ENCODE measurements at regions not wholly inside any gene's neighbourhood (a gene's known extent, or its start where the extent isn't known, plus 50 kb on each side); places are given as distances from the start of the nearest gene placed in this dataset.

DNA sequence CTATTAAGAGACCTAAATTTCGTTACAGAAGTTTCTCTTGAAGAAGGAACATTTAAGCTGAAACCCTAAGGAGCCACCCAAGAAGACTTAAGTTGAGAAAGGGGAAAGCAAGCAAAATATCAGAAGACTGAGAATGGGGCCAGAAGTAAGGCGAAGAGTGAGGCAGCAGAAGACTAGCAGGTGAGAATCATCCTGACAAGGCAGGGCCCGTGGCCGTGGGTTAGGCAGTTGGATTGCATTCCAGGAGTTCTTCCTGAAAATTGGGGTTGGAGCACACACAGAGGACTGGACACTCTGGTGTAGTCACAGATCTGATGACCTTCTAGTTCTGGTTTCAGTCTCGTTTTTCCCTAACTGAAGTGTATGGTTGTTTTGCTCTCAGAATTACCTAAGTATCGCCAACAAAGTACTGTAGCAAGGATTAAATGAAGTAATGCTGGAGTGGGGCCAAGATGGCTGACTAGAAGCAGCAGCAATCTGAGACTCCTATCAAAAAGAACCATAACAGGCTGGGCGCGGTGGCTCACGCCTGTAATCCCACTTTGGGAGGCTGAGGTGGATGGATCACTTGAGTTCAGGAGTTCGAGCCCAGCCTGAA, 94.4 kb upstream of the GUCY1A1 start:
- no peak overlapping the region for H3K4me3 ChIP-seq
- no peak for TF ChIP-seq POLR2A (IDR thresholded peaks at IDR 0.05)
- TF ChIP-seq, protein P1, sequence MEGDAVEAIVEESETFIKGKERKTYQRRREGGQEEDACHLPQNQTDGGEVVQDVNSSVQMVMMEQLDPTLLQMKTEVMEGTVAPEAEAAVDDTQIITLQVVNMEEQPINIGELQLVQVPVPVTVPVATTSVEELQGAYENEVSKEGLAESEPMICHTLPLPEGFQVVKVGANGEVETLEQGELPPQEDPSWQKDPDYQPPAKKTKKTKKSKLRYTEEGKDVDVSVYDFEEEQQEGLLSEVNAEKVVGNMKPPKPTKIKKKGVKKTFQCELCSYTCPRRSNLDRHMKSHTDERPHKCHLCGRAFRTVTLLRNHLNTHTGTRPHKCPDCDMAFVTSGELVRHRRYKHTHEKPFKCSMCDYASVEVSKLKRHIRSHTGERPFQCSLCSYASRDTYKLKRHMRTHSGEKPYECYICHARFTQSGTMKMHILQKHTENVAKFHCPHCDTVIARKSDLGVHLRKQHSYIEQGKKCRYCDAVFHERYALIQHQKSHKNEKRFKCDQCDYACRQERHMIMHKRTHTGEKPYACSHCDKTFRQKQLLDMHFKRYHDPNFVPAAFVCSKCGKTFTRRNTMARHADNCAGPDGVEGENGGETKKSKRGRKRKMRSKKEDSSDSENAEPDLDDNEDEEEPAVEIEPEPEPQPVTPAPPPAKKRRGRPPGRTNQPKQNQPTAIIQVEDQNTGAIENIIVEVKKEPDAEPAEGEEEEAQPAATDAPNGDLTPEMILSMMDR (IDR thresholded peaks at IDR 0.05): no peak
- TF ChIP-seq POLR2AphosphoS5 (IDR thresholded peaks at IDR 0.05): no peak
- H3K9me3 ChIP-seq: no peaks in the 10 kb centered on the region
- no peak for DNase-seq (ENCODE audit: low spot score in 2 of 2)
- no peaks in the 10 kb centered on the region for H3K36me3 ChIP-seq
- intact Hi-C loops (cut with DNase I; ENCODE audit: low total_unique reads): no loop called here
- H3K27ac ChIP-seq: no peak overlapping the region
- no peaks in the 10 kb centered on the region for H3K27me3 ChIP-seq
- H3K4me1 ChIP-seq: no peaks in the 10 kb centered on the region

DNA sequence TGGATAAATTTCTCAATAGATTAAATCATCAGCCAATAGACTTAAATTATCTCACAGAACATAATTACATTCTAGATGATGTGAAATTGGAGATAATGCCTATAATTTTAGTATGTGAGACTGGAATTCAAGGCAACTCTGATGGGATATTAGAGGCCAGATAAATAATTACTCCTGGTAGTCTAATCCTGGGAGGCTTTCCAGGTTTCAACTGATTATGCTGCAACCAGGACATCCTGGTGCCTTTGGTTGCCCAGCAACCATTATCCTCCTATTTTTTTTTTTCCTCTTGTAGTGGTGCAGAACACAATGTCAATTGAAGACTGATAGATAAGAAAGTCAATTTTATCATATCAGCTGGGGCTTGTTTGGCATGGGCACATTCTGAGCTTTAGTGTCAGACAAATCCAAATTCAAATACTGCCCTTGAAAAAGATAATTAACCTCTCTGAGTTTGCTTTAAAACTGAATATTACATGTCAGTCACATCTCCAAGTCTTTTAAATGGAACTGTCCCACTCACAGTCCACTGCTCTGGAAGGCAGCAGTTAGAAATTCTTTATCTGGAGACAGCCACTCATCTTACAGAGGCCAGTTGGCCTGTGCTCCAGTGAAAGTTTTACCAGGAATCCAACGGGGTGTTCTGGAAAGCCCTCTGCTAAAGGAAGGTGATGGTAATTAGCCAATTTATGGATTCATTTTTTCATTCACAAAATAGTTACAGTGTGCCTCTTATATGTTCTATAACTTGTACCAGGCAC, 95.3 kb upstream of the GUCY1A1 start:
- no peaks in the 10 kb centered on the region for H3K9me3 ChIP-seq
- intact Hi-C loops (cut with DNase I; ENCODE audit: low total_unique reads): no loop called here
- no peak overlapping the region for H3K27ac ChIP-seq
- no peak for DNase-seq (ENCODE audit: low spot score in 2 of 2)
- no peaks in the 10 kb centered on the region for H3K4me1 ChIP-seq
- H3K4me3 ChIP-seq: no peak overlapping the region
- no peaks in the 10 kb centered on the region for H3K36me3 ChIP-seq
- H3K27me3 ChIP-seq: no peaks in the 10 kb centered on the region
- TF ChIP-seq, protein P1 (IDR thresholded peaks at IDR 0.05): no peak
- no peak for TF ChIP-seq POLR2A (IDR thresholded peaks at IDR 0.05)
- no peak for TF ChIP-seq POLR2AphosphoS5 (IDR thresholded peaks at IDR 0.05)

DNA sequence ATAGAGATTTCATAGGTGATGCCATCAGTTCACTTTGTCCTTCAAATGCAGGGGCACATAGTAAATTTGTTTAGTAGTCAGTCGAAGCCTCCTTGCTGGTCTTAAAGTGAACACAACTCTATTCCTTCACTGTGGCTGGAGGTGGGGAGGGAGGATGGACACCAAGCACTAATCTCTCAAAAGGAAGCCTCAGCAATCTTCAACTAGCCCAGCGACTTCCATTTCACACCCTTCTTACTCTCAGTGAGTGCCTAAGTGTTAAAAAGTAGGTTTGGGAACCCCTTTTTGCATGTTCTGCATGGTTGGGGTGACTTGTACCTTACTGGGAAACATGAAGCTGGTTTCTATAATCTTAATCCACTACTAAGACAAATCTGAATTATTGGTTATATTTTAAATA, 96.0 kb upstream of the GUCY1A1 start:
- Histone ChIP-seq H3K27ac (no peak overlapping the region), H3K4me3 (no peak overlapping the region), H3K36me3 (no peaks in the 10 kb centered on the region), H3K27me3 (no peaks in the 10 kb centered on the region), H3K9me3 (no peaks in the 10 kb centered on the region), H3K4me1 (no peaks in the 10 kb centered on the region)
- TF ChIP-seq, protein P1 (IDR thresholded peaks at IDR 0.05): no peak
- TF ChIP-seq POLR2AphosphoS5 (IDR thresholded peaks at IDR 0.05) (no peak), POLR2A (IDR thresholded peaks at IDR 0.05) (no peak)
- DNase-seq (ENCODE audit: low spot score in 2 of 2): no peak
- intact Hi-C loops (cut with DNase I; ENCODE audit: low total_unique reads): no loop called here

- intact Hi-C loops (cut with DNase I; ENCODE audit: low total_unique reads): no loop called here
These were observed 96.6 kb upstream of the GUCY1A1 start for GRCh38 chr4:155569960-155570515.

DNA sequence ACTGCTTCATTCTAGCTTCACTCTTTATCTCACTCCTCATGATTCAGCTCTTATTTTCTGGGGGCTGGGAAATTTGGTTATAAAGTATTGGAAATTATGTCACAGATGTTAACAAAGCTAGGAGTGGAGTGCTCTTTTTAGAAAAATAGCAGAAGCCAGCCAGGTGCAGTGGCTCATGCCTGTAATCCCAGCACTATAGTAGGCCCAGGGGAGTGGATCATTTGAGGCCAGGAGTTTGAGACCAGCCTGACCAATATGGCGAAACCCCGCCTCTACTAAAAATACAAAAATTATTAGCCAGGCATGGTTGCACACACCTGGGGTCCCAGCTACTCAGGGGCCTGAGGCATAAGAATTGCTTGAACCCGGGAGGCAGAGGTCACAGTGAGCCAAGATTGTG, 97.2 kb upstream of the GUCY1A1 start:
- Histone ChIP-seq H3K4me3 (no peak overlapping the region), H3K27ac (no peak overlapping the region), H3K27me3 (no peaks in the 10 kb centered on the region), H3K36me3 (no peaks in the 10 kb centered on the region), H3K4me1 (no peaks in the 10 kb centered on the region), H3K9me3 (no peaks in the 10 kb centered on the region)
- intact Hi-C loops (cut with DNase I; ENCODE audit: low total_unique reads): no loop called here
- no peak for DNase-seq (ENCODE audit: low spot score in 2 of 2)
- TF ChIP-seq POLR2AphosphoS5 (IDR thresholded peaks at IDR 0.05) (no peak), POLR2A (IDR thresholded peaks at IDR 0.05) (no peak)
- TF ChIP-seq, protein P1 (IDR thresholded peaks at IDR 0.05): no peak

More at GRCh38 chr4:155569960-155570515, 96.6 kb upstream of the GUCY1A1 start:
- DNase-seq (ENCODE audit: low spot score in 2 of 2): no peak
- H3K36me3 ChIP-seq: no peaks in the 10 kb centered on the region
- no peak overlapping the region for H3K4me3 ChIP-seq
- H3K4me1 ChIP-seq: no peaks in the 10 kb centered on the region
- H3K9me3 ChIP-seq: no peaks in the 10 kb centered on the region
- no peak for TF ChIP-seq POLR2A (IDR thresholded peaks at IDR 0.05)
- no peak for TF ChIP-seq POLR2AphosphoS5 (IDR thresholded peaks at IDR 0.05)
- H3K27ac ChIP-seq: no peak overlapping the region
- no peaks in the 10 kb centered on the region for H3K27me3 ChIP-seq
